ENCODE measurements at regions not wholly inside any gene's neighbourhood (a gene's known extent, or its start where the extent isn't known, plus 50 kb on each side); places are given as distances from the start of the nearest gene placed in this dataset.

- Mint-ChIP-seq H3K27me3 (ENCODE audit: insufficient read depth) (no peaks in the 10 kb centered on the region), H3K27ac (no peak overlapping the region)
- WGBS, 2 experiments (ENCODE audit: insufficient coverage in 1 of 2, insufficient read length in 1 of 2), result 91 to 97% methylated on average over 2 of the region's 2 CpGs
Measured at GRCh38 chr10:120205368-120206018, 251.5 kb upstream of the PLPP4 start.

GRCh38 chr10:120208488-120208887, 248.5 kb upstream of the PLPP4 start:
- no peak overlapping the region for H3K4me3 ChIP-seq (ENCODE audit: low read length)
- no peaks in the 10 kb centered on the region for H3K27me3 ChIP-seq (ENCODE audit: control insufficient read depth, insufficient read depth, low read length, poor library complexity, severe bottlenecking)
- no peaks in the 10 kb centered on the region for H3K4me1 ChIP-seq (ENCODE audit: control insufficient read depth, insufficient read depth, low read length)
- Mint-ChIP-seq H3K27me3 (ENCODE audit: insufficient read depth) (no peaks in the 10 kb centered on the region), H3K4me3 (no peak overlapping the region), H3K9me3 (peaks cover 8% of the 10 kb centered on the region), H3K27ac (no peak overlapping the region), H3K4me1 (peaks cover 9% of the 10 kb centered on the region), H3K36me3 (ENCODE audit: low read depth) (no peaks in the 10 kb centered on the region)
- no peak for DNase-seq
- H3K27ac ChIP-seq (ENCODE audit: low read depth, low read length), result no peak overlapping the region
- no peak for TF ChIP-seq CTCF (conservative IDR thresholded peaks at IDR 0.05)
- peaks cover 9% of the 10 kb centered on the region for H3K9me3 ChIP-seq (ENCODE audit: control insufficient read depth, low read length)
- no peak overlapping the region for H3K9ac ChIP-seq (ENCODE audit: extremely low read depth, low read length, poor library complexity, severe bottlenecking)
- no peaks in the 10 kb centered on the region for H3K36me3 ChIP-seq (ENCODE audit: control insufficient read depth, insufficient read depth, low read length)
- WGBS, 2 experiments (ENCODE audit: insufficient coverage in 1 of 2, insufficient read length in 1 of 2), result 86 to 93% methylated on average over 2 to 3 of the region's 3 CpGs

More at GRCh38 chr10:120205368-120206018, 251.5 kb upstream of the PLPP4 start:
- H3K4me3 Mint-ChIP-seq, result no peak overlapping the region
- no peaks in the 10 kb centered on the region for H3K36me3 ChIP-seq (ENCODE audit: control insufficient read depth, insufficient read depth, low read length)
- no peak overlapping the region for H3K27ac ChIP-seq (ENCODE audit: low read depth, low read length)
- no peaks in the 10 kb centered on the region for H3K4me1 ChIP-seq (ENCODE audit: control insufficient read depth, insufficient read depth, low read length)
- no peak for DNase-seq
- H3K4me3 ChIP-seq (ENCODE audit: low read length), result no peak overlapping the region
- peaks cover 9% of the 10 kb centered on the region for H3K4me1 Mint-ChIP-seq
- no peak for TF ChIP-seq CTCF (conservative IDR thresholded peaks at IDR 0.05)
- no peak overlapping the region for H3K9ac ChIP-seq (ENCODE audit: extremely low read depth, low read length, poor library complexity, severe bottlenecking)
- H3K9me3 Mint-ChIP-seq, result no peaks in the 10 kb centered on the region
- H3K9me3 ChIP-seq (ENCODE audit: control insufficient read depth, low read length), result no peaks in the 10 kb centered on the region
- H3K36me3 Mint-ChIP-seq (ENCODE audit: low read depth), result no peaks in the 10 kb centered on the region
- no peaks in the 10 kb centered on the region for H3K27me3 ChIP-seq (ENCODE audit: control insufficient read depth, insufficient read depth, low read length, poor library complexity, severe bottlenecking)

- no peaks in the 10 kb centered on the region for H3K36me3 ChIP-seq (ENCODE audit: control insufficient read depth, insufficient read depth, low read length)
- H3K9ac ChIP-seq (ENCODE audit: extremely low read depth, low read length, poor library complexity, severe bottlenecking), result no peak overlapping the region
- WGBS, 2 experiments (ENCODE audit: insufficient coverage in 1 of 2, insufficient read length in 1 of 2), result 73 to 94% methylated on average over 4 to 7 of the region's 7 CpGs
- no peak for TF ChIP-seq CTCF (conservative IDR thresholded peaks at IDR 0.05)
- Mint-ChIP-seq H3K27me3 (ENCODE audit: insufficient read depth) (no peaks in the 10 kb centered on the region), H3K27ac (no peak overlapping the region), H3K4me3 (no peak overlapping the region), H3K36me3 (ENCODE audit: low read depth) (no peaks in the 10 kb centered on the region), H3K9me3 (peaks cover 15% of the 10 kb centered on the region), H3K4me1 (peaks cover 9% of the 10 kb centered on the region)
- no peaks in the 10 kb centered on the region for H3K4me1 ChIP-seq (ENCODE audit: control insufficient read depth, insufficient read depth, low read length)
- no peak for DNase-seq
- peaks cover 14% of the 10 kb centered on the region for H3K9me3 ChIP-seq (ENCODE audit: control insufficient read depth, low read length)
- no peak overlapping the region for H3K27ac ChIP-seq (ENCODE audit: low read depth, low read length)
- no peaks in the 10 kb centered on the region for H3K27me3 ChIP-seq (ENCODE audit: control insufficient read depth, insufficient read depth, low read length, poor library complexity, severe bottlenecking)
- no peak overlapping the region for H3K4me3 ChIP-seq (ENCODE audit: low read length)
Measured at GRCh38 chr10:120209124-120209762, 247.8 kb upstream of the PLPP4 start.
